HL-60 (cell line): ENCODE measurements at regions not wholly inside any gene's neighbourhood (a gene's known extent, or its start where the extent isn't known, plus 50 kb on each side); places are given as distances from the start of the nearest gene placed in this dataset.

Experiments used
- DNase-seq, 2 experiments: peaks; one replicate each; pipeline ENCODE4 v3.0.0-alpha.2; 2010 to 2020; ENCODE audit warnings: low read depth in 1 of 2, low spot score in 1 of 2
- H3K27ac ChIP-seq: fragments of 250-450 bp; sonication (Bioruptor Pico); replicated peaks from 2 replicates; pipeline ENCODE4 v1.5.1; 2020; ENCODE audit warnings: mild to moderate bottlenecking, moderate library complexity
- H3K27me3 ChIP-seq: fragments of 250-450 bp; sonication (Bioruptor Pico); 2 replicates; pipeline ENCODE4 v1.5.1; 2021; ENCODE audit warnings: mild to moderate bottlenecking, moderate library complexity; ENCODE audit not compliant: insufficient read depth, poor library complexity, severe bottlenecking
- H3K4me3 ChIP-seq: replicated peaks from 2 replicates; pipeline ENCODE4 v1.5.1; 2011; ENCODE audit warnings: mild to moderate bottlenecking, control low read depth, low read length; ENCODE audit not compliant: insufficient read depth
- CTCF ChIP-seq: IDR thresholded peaks from one replicate; pipeline ENCODE4 v1.5.1; 2011; ENCODE audit warnings: low read length, control low read depth, inconsistent platforms; ENCODE audit not compliant: insufficient read depth
- GABPA ChIP-seq: IDR thresholded peaks from 2 replicates; pipeline ENCODE4 v1.6.1; 2012; ENCODE audit warnings: low read depth
- POLR2AphosphoS5 ChIP-seq: IDR thresholded peaks from 2 replicates; pipeline ENCODE4 v1.6.1; 2012; ENCODE audit warnings: low read depth
- REST ChIP-seq: IDR thresholded peaks from 2 replicates; pipeline ENCODE4 v1.6.1; 2012; ENCODE audit warnings: low read depth; ENCODE audit not compliant: insufficient replicate concordance
- SPI1 ChIP-seq: IDR thresholded peaks from 2 replicates; pipeline ENCODE4 v1.6.1; 2012; ENCODE audit warnings: low read depth, mild to moderate bottlenecking, borderline replicate concordance

GRCh38 chr5:152116934-152117333 is 192.3 kb upstream of the GLRA1 start:
- no peak for DNase-seq
- no peaks in the 10 kb centered on the region for H3K27me3 ChIP-seq
- H3K27ac ChIP-seq, result no peak overlapping the region
- H3K4me3 ChIP-seq, result no peak overlapping the region
- no peak for TF ChIP-seq POLR2AphosphoS5

DNA sequence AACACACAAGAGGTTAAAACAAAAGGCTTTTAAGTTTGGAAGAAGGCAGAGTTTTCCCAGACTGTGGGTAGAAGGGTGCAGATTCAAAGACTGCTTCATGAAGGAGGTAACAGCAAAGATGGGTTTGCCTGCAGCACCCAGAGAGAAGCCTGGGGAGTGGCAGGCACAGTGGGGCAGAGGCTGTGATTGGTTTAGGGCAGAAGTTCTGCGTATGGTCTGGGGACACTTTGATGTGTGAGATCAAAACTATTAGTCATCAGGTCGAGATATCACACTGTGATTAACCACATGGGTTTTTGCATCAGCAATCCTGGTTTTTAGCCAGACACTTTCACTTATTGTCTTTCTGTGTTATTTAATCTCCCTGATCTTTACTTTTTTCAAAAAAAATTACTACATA is 188.8 kb upstream of the GLRA1 start:
- no peak for DNase-seq
- TF ChIP-seq POLR2AphosphoS5 (no peak), CTCF (no peak), SPI1 (no peak)
- Histone ChIP-seq H3K27ac (no peak overlapping the region), H3K4me3 (no peak overlapping the region), H3K27me3 (no peaks in the 10 kb centered on the region)

DNA sequence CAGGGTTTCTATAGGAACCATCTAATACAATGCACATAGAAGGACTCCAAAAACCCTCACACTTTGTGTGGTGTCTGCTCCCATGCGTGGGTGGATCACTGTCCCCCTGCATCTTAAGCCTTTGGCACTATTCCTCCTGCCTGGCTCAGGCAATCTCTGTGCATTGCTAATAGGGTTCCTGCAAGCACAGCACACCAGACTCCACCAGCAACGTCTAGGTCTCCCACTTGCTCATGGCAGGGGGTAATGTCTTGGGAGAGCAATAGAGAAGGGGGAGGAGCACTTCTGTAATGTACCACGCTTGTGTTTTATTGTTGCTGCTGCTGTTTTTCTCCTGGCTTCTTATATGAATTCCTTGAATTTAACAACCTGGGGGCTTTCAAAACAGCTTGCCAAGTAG is 182.6 kb upstream of the GLRA1 start:
- no peak for DNase-seq
- TF ChIP-seq POLR2AphosphoS5 (no peak), SPI1 (no peak), REST (no peak), GABPA (no peak), CTCF (no peak)
- Histone ChIP-seq H3K4me3 (no peak overlapping the region), H3K27me3 (no peaks in the 10 kb centered on the region), H3K27ac (no peak overlapping the region)

DNA sequence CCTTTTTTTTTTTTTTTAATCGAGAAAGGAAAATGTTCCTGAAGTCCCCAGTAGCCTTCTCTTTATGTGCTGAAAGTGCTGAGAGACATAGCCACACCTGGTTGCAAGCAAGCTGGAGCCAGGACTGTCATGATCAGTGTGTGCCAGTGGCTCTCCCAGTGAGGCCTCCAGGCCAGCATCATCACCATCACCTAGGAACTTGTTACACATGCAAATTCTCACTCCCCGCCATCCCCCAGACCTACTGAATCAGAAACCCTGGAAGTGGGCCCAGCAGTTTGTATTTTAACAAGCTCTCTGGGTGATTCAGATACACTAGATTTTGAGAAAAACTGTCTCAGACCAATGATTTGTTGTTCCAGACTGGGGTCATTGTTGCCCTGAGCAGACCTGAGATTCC is 181.9 kb upstream of the GLRA1 start:
- H3K4me3 ChIP-seq, result no peak overlapping the region
- no peak for DNase-seq

More for the DNA sequence above, 181.9 kb upstream of the GLRA1 start:
- H3K27me3 ChIP-seq, result no peaks in the 10 kb centered on the region
- no peak for TF ChIP-seq GABPA
- no peak for TF ChIP-seq POLR2AphosphoS5
- TF ChIP-seq SPI1, result no peak
- no peak for TF ChIP-seq CTCF
- TF ChIP-seq REST, result no peak
- no peak overlapping the region for H3K27ac ChIP-seq
